ENCODE measurements at regions not wholly inside any gene's neighbourhood (a gene's known extent, or its start where the extent isn't known, plus 50 kb on each side); places are given as distances from the start of the nearest gene placed in this dataset.

DNA sequence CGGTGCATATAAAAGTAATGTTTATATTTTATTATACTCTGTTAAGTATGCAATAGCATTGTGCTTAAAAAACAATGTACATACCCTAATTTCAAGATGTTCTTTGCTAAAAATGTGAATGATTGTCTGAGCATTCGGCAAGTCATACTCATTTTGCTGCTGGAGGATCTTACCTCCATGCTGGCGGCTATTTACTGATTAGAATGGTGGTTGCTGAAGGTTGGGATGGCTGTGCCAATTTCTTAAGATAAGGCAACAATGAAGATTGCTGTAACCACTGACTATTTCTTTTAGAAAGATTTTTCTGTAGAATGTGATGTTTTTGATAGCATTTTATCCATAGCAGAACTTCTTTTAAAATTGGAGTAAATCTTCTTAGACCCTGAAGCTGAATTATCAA is 932.7 kb downstream of the ZPLD1 start (continued):
- TF ChIP-seq CHD1 (IDR thresholded peaks at IDR 0.05; ENCODE audit: low read depth, low read length), result no peak
- no peak for TF ChIP-seq ATF2 (IDR thresholded peaks at IDR 0.05; ENCODE audit: low read length)
